Vagina (tissue), 2 donors: ENCODE measurements at regions not wholly inside any gene's neighbourhood (a gene's known extent, or its start where the extent isn't known, plus 50 kb on each side); places are given as distances from the start of the nearest gene placed in this dataset.

Experiments used
- DNase-seq, 2 donors: peaks; one replicate each; pipeline ENCODE4 v3.0.0-alpha.2; 2017; ENCODE audit errors: extremely low spot score in 2 of 2
- H3K27ac ChIP-seq: fragments of 200-600 bp; sonication (generic); one replicate; pipeline ENCODE4 v1.5.1; 2019
- H3K27me3 ChIP-seq: fragments of 200-600 bp; sonication (generic); one replicate; pipeline ENCODE4 v1.5.1; 2019
- H3K36me3 ChIP-seq, 2 donors: fragments of 200-600 bp; sonication (generic); one replicate each; pipeline ENCODE4 v1.5.1; 2017 to 2019
- H3K4me1 ChIP-seq: fragments of 200-600 bp; sonication (generic); one replicate; pipeline ENCODE4 v1.5.1; 2019
- H3K4me3 ChIP-seq, 2 donors: fragments of 200-600 bp; sonication (generic); 1 replicate in 1 of 2; 2 replicates in 1 of 2; pipeline ENCODE4 v1.5.1; 2016 to 2019
- H3K9me3 ChIP-seq: fragments of 200-600 bp; sonication (generic); one replicate; pipeline ENCODE4 v1.5.1; 2019
- POLR2A ChIP-seq, 2 donors: fragments of 450-650 bp; IDR thresholded peaks; one replicate each; pipeline ENCODE4 v1.6.1; 2017; ENCODE audit warnings: antibody characterized with exemption in 2 of 2, mild to moderate bottlenecking in 2 of 2, moderate library complexity in 2 of 2
- POLR2AphosphoS5 ChIP-seq, 2 donors: sonication (generic); formaldehyde crosslinking; IDR thresholded peaks; one replicate each; pipeline ENCODE4 v1.9.0; 2017; ENCODE audit warnings: antibody characterized with exemption in 2 of 2, mild to moderate bottlenecking in 2 of 2, low read depth in 1 of 2; ENCODE audit not compliant: insufficient read depth in 1 of 2
- intact Hi-C: fragments of 100-400 bp; cut with DNase I; formaldehyde crosslinking; loops from one replicate; pipeline ENCODE4 v1.15.1; 2023
- TF ChIP-seq, protein P1 (sequence below), 3 experiments: fragments of 450-650 bp in 2 of 3; fragments of 200-600 bp in 1 of 3; sonication (generic) in 1 of 3; IDR thresholded peaks; one replicate each; pipeline ENCODE4 v1.5.1; 2017 to 2019; ENCODE audit warnings: antibody characterized with exemption in 3 of 3, mild to moderate bottlenecking in 2 of 3, moderate library complexity in 2 of 3

DNA sequence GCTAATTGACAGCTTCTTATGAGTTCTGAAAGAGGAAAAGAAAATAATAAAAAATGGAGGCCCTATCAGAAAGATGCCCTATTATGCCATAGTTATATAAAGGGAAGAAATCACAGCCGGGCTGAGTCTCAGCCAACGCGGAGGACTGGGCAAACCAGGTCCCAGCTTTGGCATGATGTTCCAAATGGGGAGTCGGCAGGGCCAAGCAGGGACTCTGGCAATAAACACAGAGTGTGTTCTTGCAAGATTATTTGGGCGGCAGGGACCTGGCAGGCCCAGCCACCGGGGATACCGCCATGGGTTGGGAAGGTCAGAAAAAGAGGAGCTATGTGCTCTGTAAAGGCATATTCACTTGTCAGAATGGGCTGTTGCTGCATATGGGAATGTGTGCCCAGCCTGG, 694.9 kb downstream of the BCL11A start:
- no peaks in the 10 kb centered on the region for H3K27me3 ChIP-seq
- no peak overlapping the region for H3K4me3 ChIP-seq
- intact Hi-C loops = no loop called here
- H3K9me3 ChIP-seq = no peaks in the 10 kb centered on the region
- no peak overlapping the region for H3K27ac ChIP-seq
- H3K4me1 ChIP-seq = no peaks in the 10 kb centered on the region
- TF ChIP-seq POLR2A (IDR thresholded peaks at IDR 0.05) = no peak
- no peak for TF ChIP-seq POLR2AphosphoS5 (IDR thresholded peaks at IDR 0.05; ENCODE audit: insufficient read depth in 1 of 2, low read depth in 1 of 2)
- TF ChIP-seq, protein P1, sequence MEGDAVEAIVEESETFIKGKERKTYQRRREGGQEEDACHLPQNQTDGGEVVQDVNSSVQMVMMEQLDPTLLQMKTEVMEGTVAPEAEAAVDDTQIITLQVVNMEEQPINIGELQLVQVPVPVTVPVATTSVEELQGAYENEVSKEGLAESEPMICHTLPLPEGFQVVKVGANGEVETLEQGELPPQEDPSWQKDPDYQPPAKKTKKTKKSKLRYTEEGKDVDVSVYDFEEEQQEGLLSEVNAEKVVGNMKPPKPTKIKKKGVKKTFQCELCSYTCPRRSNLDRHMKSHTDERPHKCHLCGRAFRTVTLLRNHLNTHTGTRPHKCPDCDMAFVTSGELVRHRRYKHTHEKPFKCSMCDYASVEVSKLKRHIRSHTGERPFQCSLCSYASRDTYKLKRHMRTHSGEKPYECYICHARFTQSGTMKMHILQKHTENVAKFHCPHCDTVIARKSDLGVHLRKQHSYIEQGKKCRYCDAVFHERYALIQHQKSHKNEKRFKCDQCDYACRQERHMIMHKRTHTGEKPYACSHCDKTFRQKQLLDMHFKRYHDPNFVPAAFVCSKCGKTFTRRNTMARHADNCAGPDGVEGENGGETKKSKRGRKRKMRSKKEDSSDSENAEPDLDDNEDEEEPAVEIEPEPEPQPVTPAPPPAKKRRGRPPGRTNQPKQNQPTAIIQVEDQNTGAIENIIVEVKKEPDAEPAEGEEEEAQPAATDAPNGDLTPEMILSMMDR (IDR thresholded peaks at IDR 0.05) = no peak
- no peaks in the 10 kb centered on the region for H3K36me3 ChIP-seq
- no peak for DNase-seq

DNA sequence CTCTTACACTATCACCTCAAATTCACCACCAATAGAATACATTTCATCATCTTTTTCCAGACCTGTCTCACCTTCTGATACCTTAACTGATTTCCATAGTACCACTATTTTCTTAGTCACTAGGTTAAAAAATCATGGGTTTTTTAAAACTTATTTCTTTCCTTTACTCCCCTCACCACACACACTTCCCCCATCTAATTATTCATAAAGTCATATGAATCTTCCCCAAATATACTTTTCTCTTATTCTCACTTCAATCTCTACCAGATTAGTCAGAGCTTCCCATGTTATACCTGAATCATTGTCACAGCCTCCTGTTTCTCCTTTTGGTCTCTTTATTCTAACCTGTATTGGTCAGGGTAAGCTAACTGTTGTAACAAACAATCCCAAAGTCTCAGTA, 696.3 kb downstream of the BCL11A start:
- Histone ChIP-seq H3K4me3 (no peak overlapping the region), H3K27ac (no peak overlapping the region), H3K27me3 (no peaks in the 10 kb centered on the region), H3K4me1 (no peaks in the 10 kb centered on the region), H3K36me3 (no peaks in the 10 kb centered on the region), H3K9me3 (no peaks in the 10 kb centered on the region)
- intact Hi-C loops = no loop called here
- TF ChIP-seq POLR2A (IDR thresholded peaks at IDR 0.05) (no peak), POLR2AphosphoS5 (IDR thresholded peaks at IDR 0.05; ENCODE audit: insufficient read depth in 1 of 2, low read depth in 1 of 2) (no peak)
- TF ChIP-seq, protein P1 (IDR thresholded peaks at IDR 0.05) = no peak
- DNase-seq = no peak

DNA sequence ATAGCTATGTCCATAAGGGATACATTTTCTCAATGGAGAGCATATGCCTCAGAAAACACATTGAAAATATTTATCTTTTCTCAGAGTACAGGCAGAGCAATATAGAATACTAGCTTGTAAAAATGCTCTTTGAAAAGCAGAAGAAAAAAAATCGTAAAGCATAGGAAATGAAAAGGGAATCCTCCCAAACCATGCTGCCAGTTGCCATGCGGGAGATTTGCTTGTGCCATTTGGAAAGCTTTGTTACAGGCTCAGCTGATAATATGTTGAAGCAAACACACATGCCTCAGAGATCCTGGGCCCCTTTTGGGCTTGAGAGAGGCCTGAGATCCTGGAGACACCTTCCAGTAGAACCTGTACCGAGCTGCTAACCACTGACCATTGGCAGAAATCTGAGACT, 697.1 kb downstream of the BCL11A start:
- DNase-seq = no peak
- Histone ChIP-seq H3K27me3 (no peaks in the 10 kb centered on the region), H3K27ac (no peak overlapping the region), H3K36me3 (no peaks in the 10 kb centered on the region), H3K4me3 (no peak overlapping the region), H3K9me3 (no peaks in the 10 kb centered on the region), H3K4me1 (no peaks in the 10 kb centered on the region)
- intact Hi-C loops = no loop called here
- no peak for TF ChIP-seq POLR2AphosphoS5 (IDR thresholded peaks at IDR 0.05; ENCODE audit: insufficient read depth in 1 of 2, low read depth in 1 of 2)
- no peak for TF ChIP-seq POLR2A (IDR thresholded peaks at IDR 0.05)
- TF ChIP-seq, protein P1 (IDR thresholded peaks at IDR 0.05) = no peak

DNA sequence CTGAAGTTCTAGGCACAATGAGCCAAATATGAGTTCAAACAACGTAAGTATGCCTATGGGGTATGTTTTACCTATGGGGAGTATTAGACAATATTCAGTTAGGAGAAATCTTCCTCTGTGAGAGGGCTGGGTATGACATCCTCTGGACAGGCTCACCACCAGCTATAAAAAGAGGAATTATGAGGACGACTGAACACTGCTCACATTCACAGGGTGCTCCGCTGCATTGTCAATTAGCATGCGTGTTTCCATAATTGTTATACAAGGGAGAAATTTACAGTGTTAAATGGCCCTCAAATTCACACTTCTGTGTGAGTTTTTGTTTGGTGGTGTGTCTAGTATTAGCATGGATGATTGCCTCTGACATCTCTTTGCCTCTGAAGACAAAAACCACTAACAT, 700.4 kb downstream of the BCL11A start:
- no peak overlapping the region for H3K27ac ChIP-seq
- no peaks in the 10 kb centered on the region for H3K4me1 ChIP-seq
- DNase-seq = no peak
- H3K36me3 ChIP-seq = no peaks in the 10 kb centered on the region
- H3K9me3 ChIP-seq = no peaks in the 10 kb centered on the region
- H3K4me3 ChIP-seq = no peak overlapping the region
- intact Hi-C loops = no loop called here
- TF ChIP-seq, protein P1 (IDR thresholded peaks at IDR 0.05) = no peak
- TF ChIP-seq POLR2A (IDR thresholded peaks at IDR 0.05) = no peak
- no peak for TF ChIP-seq POLR2AphosphoS5 (IDR thresholded peaks at IDR 0.05; ENCODE audit: insufficient read depth in 1 of 2, low read depth in 1 of 2)
- no peaks in the 10 kb centered on the region for H3K27me3 ChIP-seq

DNA sequence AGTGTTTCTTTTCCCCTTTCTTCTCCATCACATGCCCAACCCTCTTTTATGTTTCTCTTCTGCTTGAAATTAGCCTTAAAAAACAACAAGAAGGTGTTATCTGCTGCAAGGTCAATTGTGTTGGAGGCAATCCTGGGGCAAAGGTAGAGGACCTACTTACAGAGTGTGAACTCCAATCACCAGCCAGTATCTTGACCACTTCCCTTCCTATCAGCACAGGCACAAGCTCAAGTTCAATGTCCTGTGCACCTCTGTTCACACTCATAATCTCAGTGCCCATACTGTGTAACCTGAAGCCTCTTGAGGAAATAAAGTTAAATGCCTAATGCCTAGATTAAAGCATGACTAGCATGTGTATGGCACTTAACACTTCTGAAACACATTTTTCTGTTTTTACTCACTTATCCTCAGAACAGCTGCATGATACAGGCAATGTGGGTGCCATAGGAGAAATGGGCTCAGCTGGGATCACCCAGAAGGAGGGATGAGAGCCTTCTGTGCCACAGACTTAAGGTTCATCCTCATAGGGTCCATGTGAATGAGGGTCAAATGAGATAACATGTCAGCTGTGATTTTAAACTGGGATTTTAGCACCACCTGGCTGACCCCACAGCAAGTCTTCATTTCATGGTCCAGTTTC, 701.5 kb downstream of the BCL11A start:
- H3K27ac ChIP-seq = no peak overlapping the region
- no peaks in the 10 kb centered on the region for H3K27me3 ChIP-seq
- no peak overlapping the region for H3K4me3 ChIP-seq
- H3K9me3 ChIP-seq = no peaks in the 10 kb centered on the region
- no peaks in the 10 kb centered on the region for H3K36me3 ChIP-seq
- no peaks in the 10 kb centered on the region for H3K4me1 ChIP-seq
- TF ChIP-seq POLR2AphosphoS5 (IDR thresholded peaks at IDR 0.05; ENCODE audit: insufficient read depth in 1 of 2, low read depth in 1 of 2) (no peak), POLR2A (IDR thresholded peaks at IDR 0.05) (no peak)
- TF ChIP-seq, protein P1 (IDR thresholded peaks at IDR 0.05) = no peak
- intact Hi-C loops = no loop called here
- DNase-seq = no peak
